HG03432 (cell line): ENCODE measurements at regions not wholly inside any gene's neighbourhood (a gene's known extent, or its start where the extent isn't known, plus 50 kb on each side); places are given as distances from the start of the nearest gene placed in this dataset.

Experiments
- ATAC-seq: cut with Tn5 transposase; IDR thresholded peaks from one replicate; pipeline ENCODE4 v1.9.1; 2021; ENCODE audit warnings: mild to moderate bottlenecking, moderate library complexity; ENCODE audit not compliant: unreplicated experiment

DNA sequence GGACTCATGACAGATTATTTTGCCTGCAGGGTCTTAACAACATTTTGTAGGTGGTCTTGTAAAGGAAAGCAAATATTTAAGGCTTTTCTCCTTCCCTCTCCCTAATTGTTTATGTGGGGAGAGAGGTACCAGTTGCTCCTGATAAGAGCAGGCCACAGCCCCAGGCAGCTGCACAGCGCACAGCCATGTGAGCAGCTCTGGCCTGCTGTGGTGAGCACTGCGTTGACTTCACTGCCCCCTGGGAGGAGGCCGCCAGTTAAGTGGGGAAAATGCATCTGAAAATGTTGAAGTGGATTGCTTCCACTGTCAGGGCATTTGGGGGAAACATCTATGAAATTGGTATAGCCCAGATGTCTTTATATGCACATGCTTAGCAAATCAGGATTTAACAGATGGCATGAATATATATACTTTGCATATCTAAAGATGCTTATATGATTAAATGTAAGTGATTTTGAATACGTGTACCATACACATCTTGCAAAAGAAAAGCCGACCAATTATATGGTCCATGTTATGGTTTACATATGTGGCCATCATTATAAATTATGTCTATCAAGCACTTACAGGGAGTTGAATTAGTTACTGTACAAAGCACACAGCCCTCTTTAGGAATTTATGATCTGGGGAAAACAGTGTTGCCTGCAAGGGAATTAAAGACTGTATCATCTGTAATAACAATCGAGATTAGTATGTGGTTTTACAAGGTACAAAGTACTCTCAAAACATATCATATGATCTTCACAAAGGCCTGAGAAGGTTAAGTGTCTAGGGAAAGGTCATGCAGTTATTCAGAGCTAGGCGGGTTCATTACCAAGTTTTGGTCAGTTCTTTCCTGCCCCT, 132.1 kb downstream of the RHOU start:
- no peak for ATAC-seq

GRCh38 chr1:228867951-228868730, 132.9 kb downstream of the RHOU start:
- no peak for ATAC-seq

DNA sequence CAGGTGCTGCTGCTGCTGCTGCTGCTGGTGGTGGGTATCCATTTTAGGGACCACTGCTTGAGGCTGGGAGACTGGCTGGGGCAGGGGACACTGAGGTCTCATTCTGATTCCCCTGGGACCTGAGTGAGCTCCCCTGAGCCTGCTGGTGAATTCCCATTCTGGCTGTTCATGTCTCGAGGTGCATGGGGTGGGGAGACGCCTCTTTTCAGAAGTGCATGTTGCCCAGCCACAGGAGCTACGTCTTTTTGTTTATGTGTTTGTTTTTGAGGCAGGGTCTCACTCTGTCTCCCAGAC, 133.4 kb downstream of the RHOU start:
- no peak for ATAC-seq

DNA sequence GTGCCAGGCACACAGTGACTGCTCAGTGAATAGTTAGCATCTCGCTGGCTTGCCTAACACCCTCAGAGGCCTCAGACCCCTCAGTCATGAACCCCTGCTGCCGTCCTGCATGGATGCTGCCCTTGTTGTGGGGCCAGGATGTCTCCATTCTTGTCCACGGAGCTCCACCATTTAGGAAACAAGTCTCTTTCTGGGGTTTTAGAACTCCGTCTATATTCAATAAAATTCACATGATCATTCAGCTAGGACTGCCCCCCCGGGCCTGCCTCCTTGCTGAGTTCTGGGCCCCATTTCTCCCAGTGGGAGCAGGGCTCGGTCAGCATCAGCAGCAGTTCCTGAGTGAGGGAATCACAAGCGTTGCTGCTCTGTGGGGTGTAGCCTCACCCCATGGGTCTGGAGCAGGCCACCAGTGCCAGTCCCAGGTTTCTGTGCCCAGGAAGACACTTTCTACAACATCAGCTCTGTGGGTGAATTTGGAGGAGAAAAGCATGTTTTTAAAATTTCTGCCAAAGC, 134.1 kb downstream of the RHOU start:
- ATAC-seq = no peak

- ATAC-seq = no peak
These were observed 134.9 kb downstream of the RHOU start for GRCh38 chr1:228870041-228870713.

DNA sequence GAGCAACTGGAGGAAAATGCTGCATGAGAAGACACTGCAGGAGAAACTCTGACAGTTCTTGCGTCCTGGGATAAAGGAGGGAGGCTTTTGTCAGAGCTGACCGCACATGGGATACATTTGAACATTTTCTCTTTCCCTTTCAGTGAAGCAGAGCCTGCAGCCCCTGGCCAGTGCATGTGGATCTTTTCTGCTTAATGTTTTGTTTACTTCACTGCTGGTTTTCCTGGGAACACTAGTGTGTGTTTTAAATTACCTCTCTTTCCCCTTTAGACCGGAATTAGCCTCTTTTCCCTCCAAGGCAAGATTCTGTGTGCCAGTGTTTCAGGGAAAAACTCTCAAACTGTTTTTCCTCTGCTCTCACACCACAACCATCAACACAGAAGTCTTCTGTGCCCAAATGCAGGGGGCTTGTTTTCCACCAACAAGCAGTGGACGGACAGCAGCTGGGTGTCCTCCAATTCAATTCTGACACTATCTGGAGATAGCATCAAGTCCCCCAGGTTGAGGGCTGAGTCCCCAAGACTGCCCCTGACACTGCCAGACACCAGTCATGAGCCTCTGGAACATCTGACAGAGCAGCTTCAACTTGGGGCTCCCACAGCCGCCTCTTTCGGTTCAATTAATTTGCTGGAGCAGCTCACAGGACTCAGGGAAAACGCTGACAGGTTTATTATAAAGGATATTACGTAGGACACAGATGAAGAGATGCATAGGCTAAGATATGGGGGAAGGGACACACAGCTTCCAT, 136.2 kb downstream of the RHOU start:
- ATAC-seq = no peak

- no peak for ATAC-seq
These were observed 136.8 kb downstream of the RHOU start for GRCh38 chr1:228872080-228872479.

DNA sequence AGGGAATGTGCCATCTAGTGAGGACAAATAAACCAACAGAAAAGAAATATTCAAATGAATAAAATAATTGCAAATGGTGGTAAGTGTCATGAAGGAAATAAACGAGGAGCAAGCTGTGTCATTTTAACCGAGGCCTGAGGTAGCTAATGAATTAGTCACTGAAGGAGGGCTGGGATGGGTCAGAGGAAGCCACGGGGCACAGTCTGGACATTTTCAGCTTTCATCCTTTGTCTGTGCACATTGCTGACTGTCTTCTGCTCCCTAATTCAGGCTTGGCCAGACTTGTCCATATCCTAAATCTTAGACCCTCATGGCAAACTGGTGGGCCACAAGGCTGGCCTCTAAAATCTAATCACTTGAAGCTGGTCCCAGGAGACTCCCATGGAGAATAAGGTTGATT, 138.4 kb downstream of the RHOU start:
- ATAC-seq = no peak

DNA sequence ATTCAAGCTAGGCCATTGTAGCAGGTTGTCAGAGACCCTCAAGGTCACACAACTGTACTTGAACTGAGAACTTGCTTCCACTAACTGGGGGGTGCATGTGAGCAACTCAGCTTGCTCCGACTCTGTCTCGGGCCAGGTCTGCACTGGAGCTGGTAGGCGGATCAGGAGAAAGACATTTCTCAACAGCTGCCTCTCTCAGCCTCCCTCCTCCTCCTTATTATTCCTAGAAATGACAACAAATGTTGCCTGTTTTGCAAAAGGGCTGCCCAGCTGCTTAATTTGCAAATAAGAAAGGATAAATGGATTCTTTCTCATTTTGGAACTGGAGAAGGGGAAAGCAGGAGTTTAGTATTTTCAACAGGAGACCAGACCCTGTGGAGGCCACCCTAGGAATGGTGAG, 140.5 kb downstream of the RHOU start:
- ATAC-seq = no peak

DNA sequence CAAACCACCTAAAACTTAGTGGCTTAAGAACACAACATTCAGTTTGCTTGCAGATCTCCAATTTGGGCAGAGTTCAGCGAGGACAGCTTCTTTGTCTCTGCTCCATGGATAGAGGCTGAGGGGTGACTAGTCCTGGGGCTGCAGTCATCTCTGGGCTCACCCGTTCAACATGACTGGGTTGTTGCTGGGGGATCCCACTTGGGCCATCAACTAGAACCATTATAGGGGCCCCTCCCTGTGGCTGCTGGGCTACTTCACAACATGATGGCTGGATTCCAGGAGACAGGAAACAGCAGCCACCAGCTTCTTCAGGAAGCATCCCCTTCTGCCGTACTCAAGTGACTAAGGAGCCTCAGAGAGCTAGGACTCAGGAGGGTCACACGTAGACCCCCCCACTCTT, 140.9 kb downstream of the RHOU start:
- ATAC-seq = no peak

- no peak for ATAC-seq
These were observed 143.9 kb downstream of the RHOU start for GRCh38 chr1:228879164-228879563.

DNA sequence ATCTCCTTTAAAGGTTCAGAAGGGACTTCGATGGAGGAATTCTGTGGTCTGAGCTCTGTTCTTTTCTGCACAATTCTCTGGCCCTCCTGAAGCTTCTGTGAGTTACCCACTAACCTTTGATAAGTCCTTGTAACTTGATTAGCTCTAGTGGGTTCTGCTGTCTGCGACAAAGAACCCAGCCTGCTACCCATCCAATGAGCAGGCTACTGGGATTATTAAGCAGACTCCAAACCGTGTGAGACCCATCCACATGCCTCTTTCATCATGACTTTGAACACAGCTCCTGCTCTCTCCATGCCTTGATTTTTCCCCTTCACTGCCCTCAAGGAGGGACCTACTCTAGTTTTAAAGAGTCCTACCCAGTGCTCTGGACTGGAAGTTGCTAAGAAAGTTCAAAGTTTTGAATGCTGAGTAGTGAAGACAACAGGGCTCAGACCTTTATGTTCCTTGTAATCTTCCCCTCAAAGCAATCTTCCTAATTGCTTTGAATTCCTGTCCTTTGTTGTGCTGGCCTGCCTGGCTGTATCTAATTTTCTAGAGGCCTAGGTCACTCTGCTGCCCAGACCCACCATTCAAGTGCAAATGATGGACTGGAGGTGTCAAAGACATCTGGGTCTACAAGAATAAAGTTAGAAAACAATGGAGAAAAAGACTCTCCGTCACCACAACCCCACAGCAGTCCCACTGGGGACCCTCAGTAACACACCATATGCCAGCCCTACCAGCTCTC, 146.9 kb downstream of the RHOU start:
- ATAC-seq = no peak

- no peak for ATAC-seq
These were observed 147.6 kb downstream of the RHOU start for GRCh38 chr1:228882771-228883450.

GRCh38 chr1:228883535-228883934, 148.3 kb downstream of the RHOU start:
- no peak for ATAC-seq

- ATAC-seq = no peak
These were observed 148.9 kb downstream of the RHOU start for GRCh38 chr1:228884196-228884595.

- ATAC-seq = no peak
These were observed 149.6 kb downstream of the RHOU start for GRCh38 chr1:228884615-228885566.

DNA sequence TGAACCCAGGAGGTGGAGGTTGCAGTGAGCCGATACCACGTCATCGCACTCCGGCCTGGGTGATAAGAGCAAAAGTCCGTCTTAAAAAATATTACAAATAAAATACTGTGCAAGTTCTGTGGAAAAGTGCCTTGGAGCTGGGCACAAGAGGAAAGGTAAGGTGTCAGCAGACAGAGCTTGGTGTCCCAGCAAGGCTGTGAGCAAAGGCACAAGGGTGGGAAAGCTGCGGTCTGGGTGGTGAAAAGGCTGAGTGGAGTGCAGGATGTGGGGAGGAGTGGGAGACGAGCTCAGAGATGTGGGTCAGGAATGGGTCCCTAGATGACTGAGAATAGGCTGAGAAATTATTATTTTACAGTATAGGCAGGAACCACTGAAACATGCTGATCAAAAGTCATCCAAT, 150.6 kb downstream of the RHOU start:
- ATAC-seq = no peak

- no peak for ATAC-seq
These were observed 151.8 kb downstream of the RHOU start for GRCh38 chr1:228887101-228887500.

- ATAC-seq = no peak
These were observed 152.7 kb downstream of the RHOU start for GRCh38 chr1:228887960-228888359.
